Putamen (tissue), 1 donor: ENCODE measurements at regions not wholly inside any gene's neighbourhood (a gene's known extent, or its start where the extent isn't known, plus 50 kb on each side); places are given as distances from the start of the nearest gene placed in this dataset.
A peak's percentile ranks its signal among the peaks of the same experiment; 100 is the strongest.
"Not testable (repeated sequence)": the region's sequence is repeated elsewhere in the genome, so short reads cannot be mapped to it uniquely, and the experiment has no call there.

Experiments
- DNase-seq: peaks from one replicate; pipeline ENCODE4 v3.0.0-alpha.2; 2016; ENCODE audit warnings: low spot score

- DNase-seq = no peak
Observed at GRCh38 chr18:76018210-76018609, 476.8 kb downstream of the ZNF516 start.

- no peak for DNase-seq
Observed at GRCh38 chr18:76013057-76013456, 482.0 kb downstream of the ZNF516 start.

DNA sequence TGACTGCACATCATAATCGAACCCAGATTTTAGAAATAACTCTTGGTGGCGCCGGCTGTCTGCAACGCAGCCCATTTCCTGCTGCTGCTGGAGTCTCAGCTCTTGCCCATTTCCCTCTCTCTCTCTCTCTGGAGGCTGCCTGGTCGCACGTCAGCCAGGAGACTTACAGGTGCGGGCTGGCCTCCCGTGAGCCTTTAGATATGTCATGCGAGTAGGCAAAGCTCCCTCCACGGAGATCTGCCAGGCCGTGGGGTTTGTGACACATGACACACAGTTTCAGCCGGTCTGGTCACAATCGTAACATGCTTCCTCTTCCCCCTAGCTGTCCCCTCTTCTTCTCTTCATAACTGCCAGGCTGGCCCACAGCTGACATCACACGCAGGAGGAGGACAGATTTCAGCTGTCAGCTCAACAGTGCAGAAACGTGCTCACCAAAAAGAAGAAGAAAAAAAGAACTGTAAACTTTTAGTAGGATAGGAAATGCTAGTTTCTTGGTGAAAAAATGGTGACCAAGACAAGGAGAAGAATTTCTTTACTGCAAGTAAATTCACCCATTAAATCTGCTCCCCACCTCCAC lies 489.3 kb downstream of the ZNF516 start:
- no peak for DNase-seq

- DNase-seq = not testable (repeated sequence)
Observed at GRCh38 chr18:75987913-75988312, 507.1 kb downstream of the ZNF516 start.

DNA sequence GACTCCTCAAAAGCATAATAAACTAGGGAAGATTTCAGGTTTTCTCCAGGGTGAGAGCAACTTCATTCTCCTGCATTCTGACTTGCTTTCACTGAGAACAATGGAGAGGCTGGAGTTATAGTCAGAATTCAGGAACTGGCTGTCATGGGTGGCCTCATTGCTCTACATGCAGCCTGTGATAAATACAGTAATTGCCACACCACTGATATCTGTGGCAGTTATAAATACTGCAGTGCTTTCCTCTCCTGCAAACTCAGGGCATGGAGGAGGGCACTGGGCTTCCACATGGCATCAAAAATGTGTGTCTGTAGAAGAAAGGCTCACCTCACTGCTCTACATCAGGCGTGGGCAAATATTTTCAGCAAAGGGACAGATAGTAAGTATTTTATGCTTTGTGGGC lies 510.2 kb downstream of the ZNF516 start:
- DNase-seq = no peak

DNA sequence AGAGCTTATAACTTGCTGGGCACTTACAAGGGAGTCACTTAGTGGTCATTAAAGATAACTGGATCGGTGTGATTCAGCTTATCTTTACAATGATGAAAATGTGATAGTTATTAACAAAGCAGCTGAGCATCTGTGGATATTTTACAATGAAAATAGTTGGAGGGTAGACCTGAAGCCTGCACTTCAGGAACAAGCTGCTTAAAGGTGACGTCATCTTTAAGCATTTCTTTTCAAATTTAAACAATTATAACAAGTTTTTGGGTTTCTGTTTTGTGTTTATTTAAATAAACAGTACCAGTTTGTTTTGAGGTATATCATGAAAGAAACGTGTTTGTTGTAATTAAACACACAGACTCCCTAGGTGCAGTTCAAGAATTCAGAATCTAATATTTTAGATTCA lies 513.9 kb downstream of the ZNF516 start:
- DNase-seq = no peak

GRCh38 chr18:75977081-75977480 lies 518.0 kb downstream of the ZNF516 start:
- no peak for DNase-seq

- DNase-seq = no peak
Observed at GRCh38 chr18:75970212-75970611, 524.8 kb downstream of the ZNF516 start.

- no peak for DNase-seq
Observed at GRCh38 chr18:75966431-75966830, 528.6 kb downstream of the ZNF516 start.

- no peak for DNase-seq
Observed at GRCh38 chr18:75962036-75962572, 532.9 kb downstream of the ZNF516 start.

DNA sequence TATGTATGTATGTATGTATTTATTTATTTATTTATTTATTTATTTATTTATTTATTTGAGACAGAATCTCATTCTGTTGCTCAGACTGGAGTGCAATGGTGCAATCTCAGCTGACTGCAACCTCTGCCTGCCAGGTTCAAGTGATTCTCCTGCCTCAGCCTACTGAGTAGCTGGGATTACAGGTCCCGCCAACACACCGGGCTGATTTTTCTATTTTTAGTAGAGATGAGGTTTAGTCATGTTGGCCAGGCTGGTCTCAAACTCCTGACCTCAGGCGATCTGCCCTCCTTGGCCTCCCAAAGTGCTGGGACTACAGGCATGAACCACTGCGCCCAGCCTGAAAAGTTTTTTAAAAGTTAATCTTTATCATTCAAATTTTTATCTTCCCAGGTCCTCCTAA lies 532.9 kb upstream of the SMIM21 start:
- not testable (repeated sequence) for DNase-seq

DNA sequence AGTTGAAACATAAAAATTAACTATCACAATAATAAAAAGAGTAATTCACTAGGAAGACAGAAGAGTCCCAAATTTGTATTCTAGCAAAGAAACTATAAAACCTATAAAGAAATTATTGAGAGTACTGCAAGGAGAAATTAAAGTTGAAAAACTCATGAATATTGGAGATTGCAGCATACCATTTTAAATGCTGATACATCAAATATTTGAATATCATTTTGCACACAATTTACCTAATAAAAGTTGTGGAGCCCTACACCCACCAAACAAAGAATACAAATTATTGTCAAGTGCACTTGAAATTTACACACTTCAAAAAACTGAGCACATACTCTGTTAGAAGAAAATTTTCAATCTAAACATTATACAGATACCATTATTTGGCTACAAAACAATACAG lies 531.6 kb upstream of the SMIM21 start:
- no peak for DNase-seq

DNA sequence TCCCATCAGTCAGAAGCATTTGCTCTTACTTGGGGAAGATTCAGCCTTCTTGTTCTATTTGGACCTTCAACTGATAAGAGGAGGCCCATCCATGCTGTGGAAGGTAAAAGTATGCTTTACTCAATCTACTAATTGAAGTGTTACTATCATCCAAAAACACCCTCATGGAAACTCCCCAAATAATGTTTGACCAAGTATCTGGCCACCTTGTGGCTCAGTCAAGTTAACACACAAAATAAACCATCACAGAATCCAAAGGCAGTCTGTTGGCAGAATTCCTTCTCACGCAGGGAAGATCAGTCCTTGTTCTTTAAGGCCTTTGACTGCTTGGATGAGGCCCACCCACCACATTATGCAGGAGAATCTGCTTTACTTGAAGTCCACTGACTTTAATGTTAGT lies 531.2 kb upstream of the SMIM21 start:
- no peak for DNase-seq

DNA sequence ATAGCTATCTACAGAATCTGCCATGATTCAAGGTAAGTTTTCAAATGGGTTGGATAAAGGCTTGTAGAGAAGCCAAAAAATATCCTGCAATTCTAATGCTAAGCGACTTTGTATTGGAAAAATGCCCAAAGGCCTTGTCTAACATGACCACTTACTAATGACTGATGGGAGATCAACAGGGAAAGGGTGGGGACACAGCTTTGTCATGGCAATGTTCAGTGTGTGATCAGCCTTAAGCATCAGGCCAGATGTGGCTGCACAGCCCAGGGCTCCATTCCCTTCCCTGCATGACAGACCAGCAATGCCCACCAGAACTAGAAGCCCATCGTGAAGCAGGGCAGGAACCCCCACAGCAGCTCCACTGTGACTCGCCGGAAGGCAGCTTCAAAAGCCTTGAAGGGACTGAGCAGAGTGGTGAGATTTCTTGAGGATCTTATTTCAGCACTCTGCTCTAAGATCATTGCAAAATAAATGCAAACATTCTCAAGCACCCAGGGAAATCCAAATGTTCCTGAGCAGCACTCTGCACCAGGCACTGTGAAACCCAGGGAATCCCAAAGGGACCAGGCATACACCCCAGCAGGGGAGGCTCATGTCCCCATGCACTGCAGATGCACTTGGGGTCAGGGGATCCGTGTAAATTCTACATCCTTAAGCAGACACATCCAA lies 517.9 kb upstream of the SMIM21 start:
- no peak for DNase-seq

DNA sequence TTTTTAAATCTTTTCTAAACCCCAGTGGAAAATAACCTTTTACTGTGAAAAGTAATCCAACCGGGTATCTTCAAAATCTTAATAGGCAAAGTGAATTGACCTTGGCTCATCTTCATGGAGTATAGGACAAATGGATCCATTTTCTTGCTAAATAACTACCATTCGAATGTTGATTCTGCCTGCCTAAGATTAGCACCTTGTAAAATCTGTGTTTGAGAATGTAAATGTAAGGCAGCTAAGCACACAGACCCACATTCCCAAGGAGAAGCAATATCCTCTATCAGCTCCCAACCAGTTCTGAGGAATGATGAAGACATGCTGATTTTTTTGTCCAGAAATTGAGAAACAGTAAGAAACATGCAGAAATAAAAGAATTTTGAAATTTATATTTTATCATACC lies 509.8 kb upstream of the SMIM21 start:
- DNase-seq = no peak

DNA sequence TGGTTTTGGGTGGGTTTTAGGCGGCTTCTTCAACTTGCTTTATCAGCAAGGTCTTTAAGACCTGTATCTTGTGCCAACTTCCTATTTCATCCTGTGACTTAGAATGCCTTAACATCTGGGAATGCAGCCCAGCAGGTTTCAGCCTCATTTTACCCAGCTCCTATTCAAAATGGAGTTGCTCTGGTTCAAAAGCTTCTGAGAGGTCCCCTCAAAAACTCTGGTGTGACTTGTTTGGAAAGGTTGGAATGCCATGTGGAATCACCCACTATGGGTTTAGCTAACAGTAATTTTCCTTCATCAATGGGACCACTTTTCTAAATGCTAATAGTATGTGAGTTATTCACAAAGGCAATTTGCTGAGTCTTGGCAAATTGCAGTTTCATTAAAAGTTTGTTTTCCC lies 509.4 kb upstream of the SMIM21 start:
- no peak for DNase-seq

DNA sequence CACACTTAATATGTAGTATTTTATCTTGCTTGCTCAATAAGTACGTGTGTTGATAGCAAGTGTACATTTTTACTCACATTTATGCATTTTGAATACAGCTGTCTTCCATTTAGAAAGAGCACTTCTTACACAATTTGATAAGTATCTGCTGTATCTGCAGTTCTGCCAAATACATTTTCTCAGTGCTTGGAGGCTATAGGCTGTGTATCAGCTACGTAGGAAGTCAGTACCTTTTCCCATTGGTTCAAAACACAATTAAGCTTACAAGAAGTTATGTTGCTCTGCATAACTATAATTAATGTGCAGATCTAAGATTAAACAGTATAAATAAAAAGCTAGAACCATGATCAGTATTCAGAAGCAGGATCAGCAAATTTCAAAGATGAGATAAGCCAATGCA lies 503.6 kb upstream of the SMIM21 start:
- DNase-seq = no peak

DNA sequence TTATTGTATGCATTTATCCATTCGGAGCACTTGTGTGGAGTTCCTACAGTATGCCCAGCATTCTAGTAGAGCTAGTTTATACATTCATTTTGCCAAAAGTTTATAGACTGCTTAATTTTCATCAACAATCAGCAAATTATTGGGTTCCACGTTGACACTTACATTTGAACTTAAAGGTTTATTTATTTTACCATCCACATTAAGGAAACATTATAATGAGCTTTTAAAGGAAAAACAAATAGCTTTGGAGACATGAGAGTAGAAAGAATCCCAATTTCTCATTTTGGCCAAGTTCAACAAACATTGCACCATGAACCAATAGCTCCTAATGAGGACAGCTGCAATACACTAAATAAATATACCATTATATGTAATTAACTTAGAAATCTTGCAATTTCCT lies 501.2 kb upstream of the SMIM21 start:
- DNase-seq = no peak

GRCh38 chr18:75927791-75928190 lies 500.3 kb upstream of the SMIM21 start:
- DNase-seq = no peak

DNA sequence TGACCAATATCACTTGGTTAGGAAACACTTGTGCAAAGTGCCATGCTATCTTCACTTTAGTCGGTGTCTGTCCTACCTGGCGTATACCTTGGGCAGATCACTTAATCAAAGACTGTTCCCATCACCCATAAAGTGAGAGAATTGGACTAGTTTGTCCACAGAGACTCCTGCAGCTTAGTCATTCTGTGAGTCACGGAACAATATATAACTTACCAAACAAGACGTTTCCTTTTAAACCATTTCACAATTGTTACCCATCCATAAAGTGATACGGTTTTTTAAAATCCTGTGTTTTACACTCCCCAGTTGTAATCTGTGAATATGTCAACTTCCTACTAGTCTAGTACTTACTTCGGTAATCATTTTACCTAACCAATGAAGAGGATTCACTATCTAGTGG lies 499.3 kb upstream of the SMIM21 start:
- no peak for DNase-seq

DNA sequence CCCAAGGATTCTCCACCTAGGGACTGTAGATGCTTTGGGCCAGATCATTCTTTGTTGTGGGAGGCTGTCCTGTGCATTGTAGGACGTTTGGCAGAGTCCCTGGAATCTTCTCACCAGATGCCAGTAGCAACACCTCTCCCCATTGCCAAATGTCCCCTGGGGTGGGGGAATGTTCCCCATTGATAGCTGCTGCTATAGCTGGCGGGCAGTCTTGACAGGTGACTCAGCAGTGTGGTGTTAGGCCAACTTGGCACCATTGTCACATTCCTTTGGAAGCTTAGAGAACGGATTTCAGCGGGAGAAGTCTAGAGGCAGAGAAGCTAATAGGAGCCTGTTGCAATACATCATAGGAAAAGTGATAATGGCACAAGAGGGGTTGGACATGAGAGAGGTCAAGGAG lies 495.7 kb upstream of the SMIM21 start:
- no peak for DNase-seq

DNA sequence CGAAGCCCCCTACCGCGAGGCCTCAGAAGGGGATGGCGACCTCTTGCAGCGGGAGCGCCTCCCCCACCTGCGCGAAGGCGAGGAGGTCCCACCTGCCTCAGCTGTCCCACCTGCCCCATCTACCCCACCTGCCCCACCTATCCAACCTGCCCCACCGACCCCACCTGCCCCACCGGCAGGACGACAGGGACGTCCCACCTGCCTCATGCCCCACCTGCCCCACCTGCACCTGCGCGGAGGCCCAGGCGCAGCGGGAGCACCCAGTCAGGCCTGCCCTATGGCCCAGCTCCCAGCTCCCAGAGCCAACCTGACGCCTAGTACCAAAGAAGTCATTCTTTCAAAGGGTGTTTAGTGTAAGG lies 489.1 kb upstream of the SMIM21 start:
- DNase-seq = no peak

- peak; percentile 48 for DNase-seq
Observed at GRCh38 chr18:75915941-75916623, 488.6 kb upstream of the SMIM21 start.

- no peak for DNase-seq
Observed at GRCh38 chr18:75912829-75913228, 485.3 kb upstream of the SMIM21 start.
